ENCODE measurements at regions not wholly inside any gene's neighbourhood (a gene's known extent, or its start where the extent isn't known, plus 50 kb on each side); places are given as distances from the start of the nearest gene placed in this dataset.

DNA sequence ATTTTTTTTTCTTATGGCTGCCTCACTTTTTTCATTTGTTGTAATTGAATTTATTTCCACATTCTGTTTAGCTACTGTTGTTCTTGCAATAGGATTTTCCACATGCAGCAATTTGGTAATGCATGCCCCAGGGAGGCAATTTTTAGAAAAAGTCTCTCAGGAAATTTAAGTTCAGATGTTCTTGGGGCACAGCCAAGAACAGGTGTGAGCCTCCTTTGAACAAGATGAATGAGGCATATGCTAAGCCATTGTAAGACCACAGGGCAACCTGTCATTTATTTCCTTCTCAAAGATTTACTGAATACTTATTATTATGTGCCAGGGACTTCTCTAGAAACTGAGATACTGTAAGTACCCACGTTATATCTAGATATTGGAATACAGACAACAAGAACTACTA lies 549.5 kb downstream of the DIPK2A start:
- Histone ChIP-seq H3K27ac (no peak overlapping the region), H3K36me3 (no peaks in the 10 kb centered on the region), H3K27me3 (no peaks in the 10 kb centered on the region), H3K4me1 (peaks cover 0 to 6% (median 0%) of the 10 kb centered on the region in 4 donors), H3K9me3 (no peaks in the 10 kb centered on the region), H3K4me3 (no peak overlapping the region)
- DNase-seq (ENCODE audit: low spot score in 2 of 2): no peak
- WGBS, 2 donors: 70 to 79% methylated on average over 1 of the region's 1 CpG
- no peak for TF ChIP-seq POLR2A (IDR thresholded peaks at IDR 0.05)

DNA sequence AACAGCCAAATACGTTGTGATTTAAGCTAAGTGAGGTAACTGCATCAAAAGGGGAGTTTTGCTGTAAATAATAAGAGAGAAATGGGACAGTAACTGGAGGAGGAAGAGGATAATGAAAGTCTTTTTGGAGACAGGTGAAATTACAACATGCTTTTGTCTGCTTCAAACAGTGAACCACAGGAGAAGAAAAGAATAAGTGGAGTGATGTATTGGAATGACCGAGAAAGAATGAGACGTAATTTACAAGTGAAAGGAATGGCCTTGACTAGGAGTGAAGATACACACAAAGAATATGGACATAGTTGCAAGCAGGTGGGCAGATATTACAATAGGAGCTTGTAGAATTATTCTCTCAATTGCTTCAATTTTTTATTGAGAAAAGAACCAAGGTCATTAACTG lies 550.8 kb downstream of the DIPK2A start:
- DNase-seq (ENCODE audit: low spot score in 2 of 2): no peak
- WGBS, 2 donors: 72 to 86% methylated on average over 3 of the region's 3 CpGs
- Histone ChIP-seq H3K4me3 (no peak overlapping the region), H3K27ac (no peak overlapping the region), H3K9me3 (no peaks in the 10 kb centered on the region), H3K4me1 (peaks cover 0 to 6% (median 0%) of the 10 kb centered on the region in 4 donors), H3K36me3 (no peaks in the 10 kb centered on the region), H3K27me3 (no peaks in the 10 kb centered on the region)
- TF ChIP-seq POLR2A (IDR thresholded peaks at IDR 0.05) (no peak), EP300 (IDR thresholded peaks at IDR 0.05) (no peak)
- TF ChIP-seq, protein P1, sequence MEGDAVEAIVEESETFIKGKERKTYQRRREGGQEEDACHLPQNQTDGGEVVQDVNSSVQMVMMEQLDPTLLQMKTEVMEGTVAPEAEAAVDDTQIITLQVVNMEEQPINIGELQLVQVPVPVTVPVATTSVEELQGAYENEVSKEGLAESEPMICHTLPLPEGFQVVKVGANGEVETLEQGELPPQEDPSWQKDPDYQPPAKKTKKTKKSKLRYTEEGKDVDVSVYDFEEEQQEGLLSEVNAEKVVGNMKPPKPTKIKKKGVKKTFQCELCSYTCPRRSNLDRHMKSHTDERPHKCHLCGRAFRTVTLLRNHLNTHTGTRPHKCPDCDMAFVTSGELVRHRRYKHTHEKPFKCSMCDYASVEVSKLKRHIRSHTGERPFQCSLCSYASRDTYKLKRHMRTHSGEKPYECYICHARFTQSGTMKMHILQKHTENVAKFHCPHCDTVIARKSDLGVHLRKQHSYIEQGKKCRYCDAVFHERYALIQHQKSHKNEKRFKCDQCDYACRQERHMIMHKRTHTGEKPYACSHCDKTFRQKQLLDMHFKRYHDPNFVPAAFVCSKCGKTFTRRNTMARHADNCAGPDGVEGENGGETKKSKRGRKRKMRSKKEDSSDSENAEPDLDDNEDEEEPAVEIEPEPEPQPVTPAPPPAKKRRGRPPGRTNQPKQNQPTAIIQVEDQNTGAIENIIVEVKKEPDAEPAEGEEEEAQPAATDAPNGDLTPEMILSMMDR (IDR thresholded peaks at IDR 0.05): no peak

DNA sequence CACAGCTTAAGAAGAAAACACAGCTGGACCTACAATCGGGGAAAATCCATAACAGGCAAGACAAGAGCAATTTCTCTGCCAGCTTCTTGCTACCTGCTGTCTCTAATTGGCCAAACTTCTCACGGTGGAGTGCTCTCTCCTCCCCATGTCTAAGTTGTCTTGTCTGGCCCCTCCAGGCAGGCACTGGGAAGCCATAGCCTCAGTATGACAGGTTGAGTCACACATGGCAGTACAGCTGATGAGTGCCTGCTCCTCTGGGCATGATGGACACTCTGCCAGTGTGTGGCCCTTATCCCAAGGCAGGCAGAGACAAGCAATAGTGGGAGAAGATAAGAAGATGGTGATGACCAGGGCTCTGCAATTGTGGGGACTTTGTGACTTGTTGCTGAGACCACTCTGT lies 551.8 kb downstream of the DIPK2A start:
- H3K36me3 ChIP-seq: no peaks in the 10 kb centered on the region
- no peak for TF ChIP-seq EP300 (IDR thresholded peaks at IDR 0.05)
- TF ChIP-seq, protein P1 (IDR thresholded peaks at IDR 0.05): no peak
- no peak for TF ChIP-seq POLR2A (IDR thresholded peaks at IDR 0.05)
- H3K9me3 ChIP-seq: no peaks in the 10 kb centered on the region
- H3K27ac ChIP-seq: no peak overlapping the region
- H3K4me3 ChIP-seq: no peak overlapping the region
- H3K4me1 ChIP-seq: peaks cover 0 to 6% (median 0%) of the 10 kb centered on the region in 4 donors
- H3K27me3 ChIP-seq: no peaks in the 10 kb centered on the region
- no peak for DNase-seq (ENCODE audit: low spot score in 2 of 2)
- 77 to 81% methylated on average over 2 of the region's 2 CpGs for WGBS, 2 donors

DNA sequence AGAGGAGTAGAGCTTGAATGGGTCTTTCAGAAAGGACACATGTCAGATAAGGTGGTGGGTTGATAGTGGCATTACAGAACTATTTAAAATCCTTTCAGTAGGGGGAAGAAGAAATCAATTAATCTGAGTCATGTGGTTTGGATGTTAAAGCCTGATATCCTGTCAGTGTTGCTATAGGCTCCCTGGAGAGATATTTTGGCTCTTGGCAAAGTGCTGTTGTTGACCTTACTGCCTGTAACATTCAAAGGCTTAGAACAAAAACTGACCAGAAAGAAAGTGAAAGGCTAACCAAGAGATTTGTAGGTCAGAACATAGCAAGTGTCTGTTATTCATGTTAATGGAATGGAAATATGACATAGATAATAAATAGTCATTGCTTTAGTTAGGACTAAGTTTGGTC lies 552.9 kb downstream of the DIPK2A start:
- H3K27ac ChIP-seq: no peak overlapping the region
- TF ChIP-seq EP300 (IDR thresholded peaks at IDR 0.05) (no peak), POLR2A (IDR thresholded peaks at IDR 0.05) (no peak)
- TF ChIP-seq, protein P1 (IDR thresholded peaks at IDR 0.05): no peak
- H3K9me3 ChIP-seq: no peaks in the 10 kb centered on the region
- H3K27me3 ChIP-seq: no peaks in the 10 kb centered on the region
- no peak for DNase-seq (ENCODE audit: low spot score in 2 of 2)
- H3K4me1 ChIP-seq: peaks cover 0 to 6% (median 0%) of the 10 kb centered on the region in 4 donors
- no peak overlapping the region for H3K4me3 ChIP-seq
- no peaks in the 10 kb centered on the region for H3K36me3 ChIP-seq

DNA sequence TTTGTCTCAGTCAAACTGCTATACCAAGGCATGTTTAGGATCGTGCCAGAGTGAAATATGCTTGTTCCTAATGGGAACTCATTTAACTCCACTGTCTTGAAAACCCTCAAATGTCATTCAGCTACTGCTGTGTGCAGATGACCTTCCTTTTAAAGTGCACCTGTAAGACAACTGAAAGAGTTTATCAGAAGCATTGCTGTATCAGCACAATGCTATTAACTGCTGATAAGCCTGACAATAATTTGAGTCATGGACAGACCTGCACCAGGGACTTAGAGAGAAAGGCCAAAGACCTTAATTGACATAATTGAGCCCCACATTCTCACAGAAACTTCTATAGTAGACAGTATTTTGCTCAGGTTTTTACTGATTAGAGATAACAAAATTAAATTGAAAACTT lies 557.9 kb downstream of the DIPK2A start:
- Histone ChIP-seq H3K36me3 (no peaks in the 10 kb centered on the region), H3K27me3 (no peaks in the 10 kb centered on the region), H3K4me3 (no peak overlapping the region), H3K27ac (no peak overlapping the region), H3K4me1 (peaks cover 0 to 2% (median 0%) of the 10 kb centered on the region in 4 donors), H3K9me3 (no peaks in the 10 kb centered on the region)
- TF ChIP-seq, protein P1 (IDR thresholded peaks at IDR 0.05): no peak
- TF ChIP-seq POLR2A (IDR thresholded peaks at IDR 0.05) (no peak), EP300 (IDR thresholded peaks at IDR 0.05) (no peak)
- DNase-seq (ENCODE audit: low spot score in 2 of 2): no peak
- 67 to 71% methylated on average over 1 of the region's 1 CpG for WGBS, 2 donors

DNA sequence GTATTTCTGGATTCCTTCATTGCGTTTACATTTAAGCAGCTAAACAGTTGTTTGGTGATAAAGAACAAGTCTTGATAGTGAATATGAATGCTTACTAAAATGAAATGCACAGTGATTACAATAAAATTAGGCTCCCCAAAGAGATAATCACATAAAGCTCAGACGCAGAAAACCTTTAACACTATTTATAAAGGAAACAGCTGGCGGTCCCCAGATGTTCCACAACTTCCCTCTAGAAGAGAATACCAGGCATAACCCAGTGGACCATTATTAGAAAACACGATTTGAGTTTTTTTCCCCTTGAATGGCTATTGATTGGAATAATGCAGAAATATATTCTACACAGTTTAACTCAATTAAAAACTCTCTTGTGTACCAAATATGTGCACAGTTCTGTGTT lies 573.2 kb downstream of the DIPK2A start:
- H3K27ac ChIP-seq: no peak overlapping the region
- H3K27me3 ChIP-seq: no peaks in the 10 kb centered on the region
- no peak overlapping the region for H3K4me3 ChIP-seq
- WGBS, 2 donors: 62 to 67% methylated on average over 4 of the region's 4 CpGs
- H3K4me1 ChIP-seq: no peaks in the 10 kb centered on the region
- DNase-seq (ENCODE audit: low spot score in 2 of 2): no peak
- H3K9me3 ChIP-seq: peaks cover 0 to 9% (median 0%) of the 10 kb centered on the region in 4 donors
- TF ChIP-seq POLR2A (IDR thresholded peaks at IDR 0.05): no peak
- TF ChIP-seq, protein P1 (IDR thresholded peaks at IDR 0.05): no peak
- TF ChIP-seq EP300 (IDR thresholded peaks at IDR 0.05): no peak
- no peaks in the 10 kb centered on the region for H3K36me3 ChIP-seq

Data from tibial nerve (tissue), 4 donors.